NCI-H2196 (cell line): ENCODE measurements at regions not wholly inside any gene's neighbourhood (a gene's known extent, or its start where the extent isn't known, plus 50 kb on each side); places are given as distances from the start of the nearest gene placed in this dataset.
A peak's percentile ranks its signal among the peaks of the same experiment; 100 is the strongest.
"Not testable (repeated sequence)": the region's sequence is repeated elsewhere in the genome, so short reads cannot be mapped to it uniquely, and the experiment has no call there.

Source experiments
- DNase-seq: peaks from one replicate; lab custom pipeline; 2025; ENCODE audit not compliant: unreplicated experiment; lab: John Stamatoyannopoulos, UW

DNA sequence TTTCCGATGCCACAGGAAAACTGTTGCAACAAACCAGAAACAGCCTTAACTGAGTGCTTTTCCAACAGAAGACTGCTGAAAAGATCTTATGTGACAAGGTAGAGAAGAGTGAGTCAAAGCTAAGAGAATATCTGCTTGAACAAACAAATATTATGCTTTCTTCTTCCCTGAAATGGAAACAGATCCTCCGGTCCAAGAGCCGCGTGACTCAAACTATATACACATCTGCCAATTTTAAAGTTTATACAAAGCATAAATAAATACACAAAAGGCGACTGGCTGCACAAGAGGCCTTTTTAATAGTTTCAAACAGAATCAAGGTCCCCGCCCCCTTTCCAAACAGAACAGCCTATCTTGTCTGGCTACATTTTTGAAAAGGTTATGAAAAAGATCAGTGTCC is 329.7 kb upstream of the F9 start:
- peak; percentile 18 for DNase-seq

DNA sequence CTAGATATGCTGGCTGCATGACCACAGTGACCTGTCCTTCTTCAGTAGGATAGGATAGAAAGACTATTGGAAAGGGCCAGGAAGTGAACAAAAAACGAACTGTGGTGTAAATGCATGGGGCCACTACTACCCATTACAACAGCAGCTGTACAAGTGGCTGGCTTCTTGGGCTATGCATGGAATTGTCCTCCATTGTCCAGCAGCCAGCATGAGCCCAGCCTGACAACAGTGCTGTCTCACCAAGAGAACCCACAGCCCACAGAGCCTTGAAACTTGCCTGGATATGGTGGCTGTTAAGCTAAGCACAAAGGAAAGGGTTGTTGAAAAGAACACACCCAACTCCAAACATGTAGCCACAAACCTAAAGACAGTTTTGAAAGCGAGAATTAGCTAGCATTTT is 330.2 kb upstream of the F9 start:
- DNase-seq: peak; percentile 24

DNA sequence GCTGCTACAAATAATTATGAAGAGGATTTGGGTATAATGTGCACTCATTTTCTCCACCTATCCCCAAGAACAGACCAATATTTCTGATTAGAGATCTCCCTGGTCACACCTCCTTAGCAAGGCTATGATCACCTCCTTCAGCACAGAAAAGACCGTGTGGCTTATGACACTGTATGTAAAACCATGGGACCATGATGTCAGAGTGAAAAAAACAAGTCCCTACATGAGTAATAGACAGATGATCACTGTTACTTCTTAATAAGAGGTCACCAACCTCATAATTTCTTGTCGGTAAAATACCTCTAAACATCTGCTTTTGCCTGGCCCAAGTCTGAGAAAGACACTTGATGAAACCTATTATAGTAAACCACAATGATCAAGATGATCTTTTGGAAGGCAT is 330.6 kb upstream of the F9 start:
- DNase-seq: peak; percentile 20

DNA sequence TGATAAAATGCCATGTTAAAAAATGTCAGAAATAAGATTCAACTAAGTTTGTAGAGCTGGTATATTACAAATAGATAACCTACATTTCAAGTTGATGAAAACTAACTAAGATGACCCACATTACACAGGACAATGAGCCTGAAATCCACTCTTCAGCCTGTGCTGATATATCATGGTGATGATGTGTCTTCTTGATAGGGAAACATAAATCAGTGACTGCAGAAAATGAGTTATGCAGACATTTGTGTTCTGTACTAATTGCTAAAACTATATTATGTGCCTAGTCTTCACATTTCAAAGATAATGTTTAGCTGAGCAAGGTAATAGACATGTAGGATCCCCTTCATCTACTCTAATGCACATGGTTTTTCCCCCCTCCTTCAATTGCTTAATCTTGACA is 331.6 kb upstream of the F9 start:
- DNase-seq: no peak

DNA sequence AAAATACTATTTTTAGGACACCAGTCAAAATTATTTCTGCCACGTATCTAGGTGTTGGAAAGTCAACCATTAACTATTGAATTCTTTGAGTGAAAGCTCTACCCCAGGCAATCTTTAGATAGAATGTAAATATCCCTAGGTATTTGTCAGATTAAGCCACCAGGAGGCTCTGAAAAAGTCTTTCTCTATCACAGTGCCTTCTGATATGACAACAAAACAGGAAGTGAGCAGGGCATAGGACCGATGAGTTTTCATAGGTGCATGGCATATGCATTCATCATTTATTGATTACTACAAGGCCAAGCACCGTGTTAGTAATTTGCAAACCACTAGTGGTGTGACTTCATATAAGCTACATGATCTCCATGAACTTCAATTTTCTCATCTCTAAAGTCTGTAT is 333.6 kb upstream of the F9 start:
- DNase-seq: no peak

DNA sequence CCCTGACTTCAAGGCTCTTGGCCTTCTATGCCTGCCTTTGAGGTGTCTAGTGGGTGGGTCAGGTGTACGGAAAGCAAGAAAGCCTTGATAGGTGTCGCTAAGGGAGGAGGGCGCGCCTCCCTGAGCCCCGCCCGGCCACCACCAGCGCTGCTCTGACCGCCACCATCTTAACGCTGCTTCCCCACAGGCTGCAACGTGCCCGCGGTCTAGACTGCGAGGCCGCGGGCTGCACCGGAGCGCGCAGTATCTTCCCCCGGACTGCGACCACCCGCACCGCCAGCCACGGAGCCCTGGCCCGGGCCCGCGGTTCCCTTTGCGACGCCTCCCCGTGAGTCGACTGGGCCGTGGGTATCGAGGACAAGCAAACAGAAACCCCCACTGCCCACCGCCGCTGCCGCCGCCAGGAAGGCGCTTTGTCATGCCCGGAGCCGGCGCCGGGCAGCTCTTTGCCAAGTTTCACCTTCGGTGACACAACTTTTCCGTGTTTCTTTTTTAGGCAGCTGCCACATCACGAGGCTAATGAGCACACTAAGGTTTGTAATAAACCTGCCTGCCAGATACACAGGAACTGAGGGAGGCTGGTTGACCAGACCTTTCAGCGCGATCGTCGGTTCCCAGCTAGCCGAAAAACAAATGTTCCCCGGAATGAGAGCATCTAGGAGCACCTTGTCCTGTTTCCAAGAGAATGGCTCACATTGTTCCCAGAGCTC is 335.8 kb upstream of the F9 start:
- no peak for DNase-seq

DNA sequence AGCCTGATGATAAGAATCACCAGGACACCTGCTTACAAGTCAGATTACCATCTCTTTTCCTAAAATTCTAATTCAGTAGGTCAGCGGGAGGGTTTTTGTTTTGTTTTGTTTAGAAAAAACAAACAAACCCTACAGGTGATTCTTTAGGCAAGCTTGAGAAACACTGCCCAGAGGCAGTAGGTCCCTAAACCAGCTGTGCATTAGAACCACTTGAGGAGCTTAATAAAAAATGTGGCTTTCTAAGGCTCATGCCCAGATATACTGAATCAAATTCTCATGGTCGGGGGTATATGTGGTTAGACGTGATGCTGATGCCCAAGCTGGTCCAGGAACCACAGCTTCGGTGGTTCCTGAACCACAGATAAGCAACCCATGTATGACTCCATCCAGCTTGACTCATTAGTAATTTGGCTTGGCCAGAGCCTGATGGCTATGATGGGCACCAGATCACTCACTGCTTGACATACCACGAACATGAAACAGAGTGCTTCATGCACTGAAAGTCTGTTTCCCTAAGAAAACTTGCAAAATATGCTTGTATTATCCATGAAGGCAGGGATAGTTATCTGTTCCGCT is 338.1 kb upstream of the F9 start:
- no peak for DNase-seq

DNA sequence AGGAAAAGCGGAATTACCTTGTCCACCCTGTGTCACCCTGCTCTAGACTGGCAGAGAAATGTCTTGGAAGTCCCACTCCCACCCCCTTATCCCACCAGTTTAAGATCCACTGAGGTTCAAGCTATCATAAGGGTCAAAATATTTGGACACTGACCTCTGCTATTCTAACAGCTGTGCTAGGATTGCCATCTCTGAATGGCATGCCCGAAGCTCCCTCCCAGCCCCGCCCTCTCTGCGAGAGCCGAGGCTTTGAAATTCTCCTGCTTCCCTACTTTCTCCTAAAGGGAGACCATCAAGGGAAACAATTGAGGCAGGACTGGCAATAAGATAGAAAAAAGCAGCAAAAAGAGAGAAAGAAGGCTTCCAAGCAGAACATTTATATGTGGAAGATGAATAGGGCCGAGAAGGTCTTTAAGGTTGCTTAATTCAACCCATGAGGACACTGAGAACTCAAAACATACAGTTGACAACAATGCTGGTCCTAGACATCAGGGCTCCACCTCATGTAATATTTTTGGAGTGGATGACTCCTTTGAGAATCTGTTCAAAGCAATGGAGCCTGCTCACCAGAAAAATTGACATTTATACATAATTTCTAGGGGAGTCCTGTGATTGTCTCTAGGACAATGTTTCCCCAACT is 338.7 kb upstream of the F9 start:
- no peak for DNase-seq

DNA sequence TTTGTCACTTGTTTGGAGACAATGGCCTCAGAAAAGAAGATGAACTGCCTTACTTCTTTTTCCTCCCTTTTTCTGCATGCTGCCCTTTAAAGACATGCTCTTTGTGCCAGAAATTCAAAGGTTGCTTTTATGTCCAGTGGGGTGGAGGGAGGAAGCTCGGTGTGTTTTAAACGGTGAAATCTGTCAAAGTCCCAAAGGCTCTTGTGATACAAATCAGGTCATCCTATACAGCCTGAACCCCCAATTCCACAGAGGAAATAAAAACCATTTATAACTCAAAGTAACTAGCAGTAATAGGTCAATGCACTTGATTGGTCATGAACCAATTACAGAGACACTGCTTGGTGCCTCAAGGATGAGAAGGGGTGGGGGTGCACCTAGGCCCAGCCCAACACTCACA is 339.3 kb upstream of the F9 start:
- DNase-seq: no peak

DNA sequence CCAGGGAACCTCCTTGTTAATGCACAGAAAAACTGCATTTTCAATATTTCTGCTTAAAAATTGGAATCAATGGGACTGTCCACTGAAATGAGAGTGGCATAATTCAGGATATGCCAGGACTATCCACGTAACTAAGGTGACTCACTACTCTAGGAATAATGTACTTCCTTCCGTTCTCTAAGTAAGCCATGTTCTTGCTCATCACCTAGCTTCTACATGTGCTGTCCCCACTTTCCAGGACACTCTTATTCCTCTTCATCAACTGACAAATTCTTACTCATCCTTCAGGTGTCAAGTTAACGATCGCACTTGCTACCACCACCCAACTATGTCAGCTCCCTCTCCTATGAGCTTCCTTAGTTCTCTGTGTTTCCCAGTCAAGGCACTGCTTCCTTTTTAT is 342.8 kb upstream of the F9 start:
- DNase-seq: no peak

DNA sequence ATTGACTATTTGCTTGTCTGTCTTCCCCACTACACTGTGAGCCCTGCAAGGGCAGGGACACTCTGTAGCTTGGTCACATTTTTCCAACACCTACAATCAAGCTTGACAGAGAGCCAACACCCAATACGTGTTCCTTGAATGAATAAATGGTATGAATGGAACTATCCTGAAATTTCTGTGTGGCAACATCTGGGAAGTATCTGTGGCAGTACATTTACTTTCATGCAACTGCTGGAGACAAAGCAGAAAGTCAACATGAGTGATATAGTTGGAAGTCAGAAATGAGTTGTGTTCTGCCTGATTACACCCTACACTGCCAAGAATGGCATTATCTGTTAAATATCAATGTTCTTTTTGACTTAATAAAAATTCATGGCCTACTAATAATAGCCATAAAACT is 343.5 kb upstream of the F9 start:
- no peak for DNase-seq

DNA sequence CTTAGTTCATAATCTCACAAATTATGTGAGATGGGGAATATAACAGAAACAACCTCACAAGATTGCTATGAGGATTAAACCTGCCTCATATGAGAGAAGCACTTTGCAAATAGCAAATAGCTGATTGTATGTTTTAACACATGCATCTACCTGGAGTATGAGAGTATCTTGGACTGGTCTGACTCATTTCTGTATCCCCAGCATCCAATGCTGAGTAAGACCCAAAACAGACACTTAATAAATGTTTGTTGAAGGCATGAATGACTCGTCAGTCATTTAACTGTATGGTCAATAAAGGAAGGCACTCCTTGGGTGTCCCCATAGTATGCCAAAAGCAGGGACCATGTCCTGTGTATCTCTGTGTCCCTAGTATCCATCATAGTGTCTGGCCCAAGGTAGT is 350.9 kb upstream of the F9 start:
- DNase-seq: no peak

DNA sequence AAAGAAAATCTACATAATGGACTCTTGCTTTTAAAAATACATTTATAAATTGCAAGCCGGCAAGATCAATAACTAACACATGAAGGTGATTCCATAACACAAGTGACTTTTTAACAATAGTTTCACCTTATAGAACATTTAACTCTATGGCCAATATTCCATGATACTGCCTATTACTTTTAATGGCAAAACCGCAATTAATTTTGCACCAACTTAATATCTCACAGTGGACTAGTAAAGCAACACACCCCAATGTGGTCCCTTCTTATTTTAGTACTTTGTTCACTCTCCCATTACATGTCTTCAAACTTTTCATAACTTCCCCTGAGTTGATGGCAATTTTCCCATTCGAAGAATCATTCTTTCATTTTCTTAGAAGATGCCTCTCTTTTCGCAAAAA is 351.6 kb upstream of the F9 start:
- no peak for DNase-seq

DNA sequence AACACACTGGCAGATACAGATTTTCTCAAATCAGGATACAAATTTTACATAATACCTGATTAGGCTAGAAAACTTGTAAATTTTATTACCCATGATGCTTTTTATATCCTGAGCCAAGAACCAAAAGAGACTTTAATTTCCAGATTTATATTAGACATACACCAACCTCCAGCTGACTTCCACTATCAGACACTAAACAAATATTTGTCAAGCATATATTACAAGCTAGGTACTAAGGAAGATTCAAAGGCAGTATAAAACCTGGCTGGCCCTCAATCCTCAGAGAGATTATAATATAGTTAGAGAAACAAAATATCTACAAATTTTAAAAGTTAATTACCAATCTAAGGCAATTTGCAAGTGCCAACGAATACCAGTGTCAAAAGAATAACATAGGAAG is 357.8 kb upstream of the F9 start:
- DNase-seq: no peak

DNA sequence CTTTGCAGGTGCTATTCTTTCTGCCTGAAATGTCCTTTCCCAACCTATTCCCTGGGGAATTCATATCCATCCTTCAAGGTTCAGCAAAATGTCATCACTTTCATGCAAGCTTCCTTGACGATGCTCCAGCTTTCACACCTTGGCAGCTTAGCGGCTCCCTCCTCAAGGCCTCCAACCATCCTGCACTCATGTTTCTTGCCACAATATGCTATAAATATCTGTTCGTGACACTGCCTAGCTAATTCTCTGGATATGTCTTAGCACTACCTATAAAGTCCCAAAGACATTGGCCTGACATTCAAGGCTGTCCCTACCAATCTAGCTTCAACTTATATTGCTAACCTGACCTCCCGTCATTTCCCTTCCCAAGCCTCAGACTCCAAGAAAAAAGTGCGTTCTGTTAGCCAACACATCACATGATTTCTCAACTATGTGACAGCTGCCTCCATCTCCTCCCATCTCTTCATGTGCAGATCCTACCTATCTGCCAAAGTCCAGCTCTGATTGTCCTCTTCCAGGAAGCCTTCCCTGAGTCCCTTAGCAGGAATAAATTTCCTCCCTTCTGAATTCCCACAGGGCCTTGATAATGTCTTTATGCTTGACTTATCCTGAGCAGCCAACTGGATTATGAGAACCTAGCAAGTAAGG is 359.9 kb upstream of the F9 start:
- no peak for DNase-seq

DNA sequence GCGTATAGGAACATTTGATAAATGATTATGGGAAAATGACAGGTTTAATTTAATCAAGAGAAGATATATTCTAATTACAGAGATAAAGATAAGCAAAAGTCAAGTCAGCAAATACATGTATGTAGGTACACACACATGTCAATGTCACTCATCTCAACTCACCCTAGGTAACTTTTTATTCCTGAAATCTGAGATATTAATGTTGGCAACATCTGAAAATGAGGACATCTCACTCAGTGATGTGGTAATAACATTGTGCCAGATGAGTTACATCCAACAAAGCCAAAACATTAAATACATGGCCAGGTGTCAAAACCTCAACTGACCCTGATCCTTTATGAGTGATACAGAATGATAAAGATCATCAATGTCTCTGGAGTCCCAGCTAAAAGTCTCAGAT is 363.3 kb upstream of the F9 start:
- DNase-seq: no peak

DNA sequence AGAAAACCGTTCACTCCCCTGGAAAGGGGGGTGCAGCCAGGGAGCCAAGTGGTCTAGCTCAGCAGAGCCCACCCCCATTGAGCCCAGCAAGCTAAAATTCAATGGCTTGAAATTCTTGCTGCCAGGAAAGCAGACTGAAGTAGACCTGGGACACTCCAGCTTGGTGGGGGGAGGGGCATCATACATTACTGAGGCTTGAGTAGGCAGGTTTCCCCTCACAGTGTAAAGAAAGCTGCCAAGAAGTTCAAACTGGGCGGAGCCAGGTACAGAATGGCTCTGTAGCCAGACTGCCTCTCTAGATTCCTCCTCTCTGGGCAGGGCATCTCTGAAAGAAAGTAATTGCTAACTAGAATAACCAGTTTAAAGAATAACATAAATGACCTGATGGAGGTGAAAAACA is 372.3 kb upstream of the F9 start:
- peak; percentile 1 for DNase-seq

DNA sequence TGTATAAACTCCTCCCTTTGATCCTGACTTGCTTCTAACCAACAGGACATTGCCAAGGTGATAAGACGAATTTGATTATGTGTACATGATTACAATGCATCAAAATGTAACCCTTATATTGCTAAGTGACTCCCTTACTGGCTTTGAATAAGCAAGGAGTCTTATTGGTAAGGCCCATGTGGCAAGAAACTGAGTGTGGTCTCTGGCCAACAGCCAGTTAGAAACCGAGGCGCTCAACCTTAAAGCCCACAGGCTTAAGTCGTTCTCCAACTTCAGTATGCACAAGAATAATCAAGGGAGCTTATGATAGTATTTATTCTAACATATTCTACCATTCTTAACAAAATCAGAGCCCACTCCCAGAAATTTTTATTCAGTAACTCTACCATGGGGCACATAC is 374.2 kb upstream of the F9 start:
- no peak for DNase-seq

DNA sequence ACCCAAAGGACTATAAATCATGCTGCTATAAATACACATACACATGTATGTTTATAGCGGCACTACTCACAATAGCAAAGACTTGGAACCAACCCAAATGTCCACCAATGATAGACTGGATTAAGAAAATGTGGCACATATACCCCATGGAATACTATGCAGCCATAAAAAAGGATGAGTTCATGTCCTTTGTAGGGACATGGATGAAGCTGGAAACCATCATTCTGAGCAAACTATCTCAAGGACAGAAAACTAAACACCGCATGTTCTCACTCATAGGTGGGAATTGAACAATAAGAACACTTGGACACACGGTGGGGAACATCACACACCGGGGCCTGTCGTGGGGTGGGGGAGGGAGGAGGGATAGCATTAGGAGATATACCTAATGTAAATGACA is 383.9 kb upstream of the F9 start:
- not testable (repeated sequence) for DNase-seq

DNA sequence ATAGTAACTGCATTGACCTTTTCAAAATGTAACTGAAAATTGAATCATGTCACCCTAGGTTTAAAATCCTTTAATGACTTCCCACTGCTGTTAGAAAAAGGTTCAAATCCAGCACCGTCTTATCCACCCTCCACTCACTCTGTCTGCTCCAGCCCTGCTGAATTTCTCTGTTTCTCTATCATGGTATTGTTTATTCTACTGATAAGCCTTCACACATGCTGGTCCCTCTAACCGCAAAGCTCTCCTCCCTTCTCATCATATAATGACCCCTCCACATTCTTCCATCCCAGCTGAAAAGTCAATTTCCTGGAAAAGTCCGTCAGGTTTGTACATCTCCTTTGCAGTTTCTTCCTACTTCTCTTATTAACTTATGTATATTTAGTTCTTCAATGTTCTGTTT is 389.2 kb upstream of the F9 start:
- DNase-seq: no peak

DNA sequence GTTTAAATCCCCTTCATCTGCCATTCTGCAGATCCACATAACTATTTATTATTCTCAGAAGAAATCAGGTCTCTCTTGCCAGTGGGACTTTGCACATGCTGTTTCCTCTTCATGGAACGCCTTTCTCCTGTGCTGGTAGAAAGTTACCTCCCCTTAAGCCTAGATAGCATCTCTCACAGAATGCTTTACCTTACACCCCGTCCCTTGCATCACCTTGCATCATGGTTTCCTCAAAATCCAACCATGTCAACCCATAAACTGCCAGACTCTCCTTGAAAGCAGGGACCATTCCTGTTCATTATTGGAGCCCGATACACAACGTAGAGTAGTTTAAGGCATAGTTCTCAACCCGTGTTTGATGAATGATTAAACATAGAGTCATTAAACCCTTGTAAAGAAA is 396.2 kb upstream of the F9 start:
- DNase-seq: no peak

DNA sequence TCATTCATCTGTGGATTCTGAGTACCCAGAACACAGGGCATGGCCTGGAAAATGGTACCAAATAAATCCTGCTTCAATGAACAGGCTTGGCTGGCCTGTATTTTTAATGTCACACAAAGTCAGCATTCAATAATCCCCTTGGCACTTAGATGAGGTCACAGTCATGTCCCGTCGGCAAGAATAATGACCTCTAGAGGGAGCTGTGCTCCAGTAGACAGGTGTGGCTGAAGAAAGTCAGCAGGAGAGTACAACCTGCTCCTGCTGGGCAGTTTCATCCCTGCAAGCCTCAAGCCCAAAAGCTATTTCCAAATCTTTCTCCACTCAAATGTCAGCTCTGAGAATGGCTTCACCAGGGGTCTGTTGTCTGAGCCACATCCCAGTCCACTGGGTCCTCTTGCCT is 404.0 kb upstream of the F9 start:
- DNase-seq: peak; percentile 48
